Prostate gland (tissue), 2 donors: ENCODE measurements at regions not wholly inside any gene's neighbourhood (a gene's known extent, or its start where the extent isn't known, plus 50 kb on each side); places are given as distances from the start of the nearest gene placed in this dataset.

Experiments used
- CTCF ChIP-seq, 4 experiments: fragments of 200-600 bp in 2 of 4; fragments of 450-650 bp in 2 of 4; sonication (generic) in 2 of 4; IDR thresholded peaks; 1 replicate in 3 of 4; 2 replicates in 1 of 4; pipeline ENCODE4 v1.5.1; 2016 to 2019; ENCODE audit warnings: antibody characterized with exemption in 4 of 4, mild to moderate bottlenecking in 2 of 4, moderate library complexity in 2 of 4
- POLR2AphosphoS5 ChIP-seq: sonication (generic); formaldehyde crosslinking; IDR thresholded peaks from one replicate; pipeline ENCODE4 v1.6.1; 2017; ENCODE audit warnings: antibody characterized with exemption

GRCh38 chr6:12608874-12609273 is 107.7 kb upstream of the PHACTR1 start:
- no peak for TF ChIP-seq CTCF (IDR thresholded peaks at IDR 0.05)
- no peak for TF ChIP-seq POLR2AphosphoS5
